GM21786 (cell line): ENCODE measurements at regions not wholly inside any gene's neighbourhood (a gene's known extent, or its start where the extent isn't known, plus 50 kb on each side); places are given as distances from the start of the nearest gene placed in this dataset.
"Not testable (repeated sequence)": the region's sequence is repeated elsewhere in the genome, so short reads cannot be mapped to it uniquely, and the experiment has no call there.

Experiments used
- ATAC-seq: cut with Tn5 transposase; IDR thresholded peaks from one replicate; pipeline ENCODE4 v1.9.1; 2021; ENCODE audit not compliant: unreplicated experiment

GRCh38 chr18:1480309-1480708 lies 575.6 kb downstream of the ADCYAP1 start:
- ATAC-seq, result no peak

GRCh38 chr18:1481577-1481976 lies 576.9 kb downstream of the ADCYAP1 start:
- no peak for ATAC-seq

GRCh38 chr18:1483385-1483784 lies 578.7 kb downstream of the ADCYAP1 start:
- ATAC-seq, result no peak

- no peak for ATAC-seq
Measured at GRCh38 chr18:1487457-1487856, 582.8 kb downstream of the ADCYAP1 start.

- no peak for ATAC-seq
Measured at GRCh38 chr18:1488394-1488793, 583.7 kb downstream of the ADCYAP1 start.

GRCh38 chr18:1488957-1489356 lies 584.3 kb downstream of the ADCYAP1 start:
- no peak for ATAC-seq

- ATAC-seq, result no peak
Measured at GRCh38 chr18:1495387-1495786, 590.7 kb downstream of the ADCYAP1 start.

GRCh38 chr18:1496096-1496495 lies 591.4 kb downstream of the ADCYAP1 start:
- no peak for ATAC-seq

- ATAC-seq, result no peak
Measured at GRCh38 chr18:1498216-1498615, 593.5 kb downstream of the ADCYAP1 start.

- no peak for ATAC-seq
Measured at GRCh38 chr18:1499265-1499664, 594.6 kb downstream of the ADCYAP1 start.

- ATAC-seq, result no peak
Measured at GRCh38 chr18:1503847-1504246, 599.2 kb downstream of the ADCYAP1 start.

- ATAC-seq, result no peak
Measured at GRCh38 chr18:1505856-1506255, 601.2 kb downstream of the ADCYAP1 start.

GRCh38 chr18:1510542-1511179 lies 606.0 kb downstream of the ADCYAP1 start:
- no peak for ATAC-seq

GRCh38 chr18:1511619-1512311 lies 607.1 kb downstream of the ADCYAP1 start:
- ATAC-seq, result no peak

- no peak for ATAC-seq
Measured at GRCh38 chr18:1513519-1513918, 608.8 kb downstream of the ADCYAP1 start.

GRCh38 chr18:1521588-1522248 lies 617.0 kb downstream of the ADCYAP1 start:
- not testable (repeated sequence) for ATAC-seq

- ATAC-seq, result no peak
Measured at GRCh38 chr18:1522249-1522615, 617.6 kb downstream of the ADCYAP1 start.

GRCh38 chr18:1526991-1527390 lies 622.3 kb downstream of the ADCYAP1 start:
- no peak for ATAC-seq

- ATAC-seq, result no peak
Measured at GRCh38 chr18:1527805-1528204, 623.1 kb downstream of the ADCYAP1 start.

GRCh38 chr18:1528447-1528846 lies 623.8 kb downstream of the ADCYAP1 start:
- ATAC-seq, result no peak

GRCh38 chr18:1528964-1529509 lies 624.4 kb downstream of the ADCYAP1 start:
- ATAC-seq, result no peak

- ATAC-seq, result no peak
Measured at GRCh38 chr18:1530650-1531049, 626.0 kb downstream of the ADCYAP1 start.
